Astrocyte of the cerebellum (primary cell): ENCODE measurements at regions not wholly inside any gene's neighbourhood (a gene's known extent, or its start where the extent isn't known, plus 50 kb on each side); places are given as distances from the start of the nearest gene placed in this dataset.
A peak's percentile ranks its signal among the peaks of the same experiment; 100 is the strongest.

Source experiments
- DNase-seq: peaks from one replicate; pipeline ENCODE4 v3.0.0-alpha.2; 2011; ENCODE audit warnings: low read depth
- H3K4me3 ChIP-seq: 2 replicates; pipeline ENCODE4 v1.5.1; 2011; ENCODE audit warnings: mild to moderate bottlenecking, low read depth, low read length, moderate library complexity
- in situ Hi-C: cut with HindIII; loops from 2 replicates; pipeline ENCODE4 v1.10.0; 2017; ENCODE audit warnings: low sequenced_read_pairs
- TF ChIP-seq, protein P1 (sequence below): IDR thresholded peaks from 2 replicates; pipeline ENCODE4 v1.5.1; 2012; ENCODE audit warnings: low read length, low read depth, moderate library complexity, mild to moderate bottlenecking; ENCODE audit errors: missing control alignments

DNA sequence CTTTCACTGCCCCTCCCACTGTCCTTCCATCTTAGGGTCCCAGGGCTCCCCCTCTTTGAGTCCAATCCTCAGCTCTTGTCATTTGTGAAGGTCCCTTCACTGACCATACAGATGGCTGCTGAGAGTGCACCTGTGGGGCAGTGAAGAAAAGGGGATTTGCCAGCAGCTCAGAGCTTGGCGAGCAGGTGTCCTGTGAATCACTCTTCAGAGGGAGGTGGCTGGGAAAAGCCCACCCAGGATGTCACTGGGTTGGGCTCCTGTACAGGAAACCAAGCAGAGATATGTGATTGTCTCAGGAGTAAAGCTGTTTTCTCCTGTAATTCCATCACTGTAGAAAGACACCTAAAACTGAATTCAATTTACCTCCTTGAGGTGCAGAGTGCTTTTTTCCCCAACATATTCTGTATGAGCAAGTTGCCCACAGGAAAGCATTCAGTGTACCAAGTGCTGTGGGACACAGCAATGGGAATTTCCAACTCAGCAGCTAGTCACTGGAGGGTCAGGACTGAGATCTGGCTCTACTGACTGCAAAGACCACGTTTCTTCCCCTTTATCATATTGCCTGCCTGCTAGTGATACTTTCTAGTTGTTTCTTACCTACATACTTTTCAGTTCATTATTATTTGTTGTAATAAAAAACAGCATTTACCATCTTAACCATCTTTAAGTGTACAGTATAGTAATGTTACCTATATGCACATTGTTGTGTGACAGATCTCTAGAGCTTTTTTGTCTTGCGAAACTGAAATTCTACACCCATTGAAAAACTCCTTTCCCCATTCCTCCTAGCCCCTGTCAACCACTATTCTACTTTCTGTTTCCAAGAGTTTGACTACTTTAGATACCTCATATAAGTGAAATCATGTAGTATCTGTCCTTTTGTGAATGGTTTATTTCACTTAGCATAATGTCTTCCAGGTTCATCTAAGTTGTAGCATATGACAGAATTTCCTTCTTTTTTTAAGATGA, 239.1 kb downstream of the TSN start:
- in situ Hi-C loops: no loop called here
- no peak for DNase-seq
- H3K4me3 ChIP-seq: no peak overlapping the region
- TF ChIP-seq, protein P1, sequence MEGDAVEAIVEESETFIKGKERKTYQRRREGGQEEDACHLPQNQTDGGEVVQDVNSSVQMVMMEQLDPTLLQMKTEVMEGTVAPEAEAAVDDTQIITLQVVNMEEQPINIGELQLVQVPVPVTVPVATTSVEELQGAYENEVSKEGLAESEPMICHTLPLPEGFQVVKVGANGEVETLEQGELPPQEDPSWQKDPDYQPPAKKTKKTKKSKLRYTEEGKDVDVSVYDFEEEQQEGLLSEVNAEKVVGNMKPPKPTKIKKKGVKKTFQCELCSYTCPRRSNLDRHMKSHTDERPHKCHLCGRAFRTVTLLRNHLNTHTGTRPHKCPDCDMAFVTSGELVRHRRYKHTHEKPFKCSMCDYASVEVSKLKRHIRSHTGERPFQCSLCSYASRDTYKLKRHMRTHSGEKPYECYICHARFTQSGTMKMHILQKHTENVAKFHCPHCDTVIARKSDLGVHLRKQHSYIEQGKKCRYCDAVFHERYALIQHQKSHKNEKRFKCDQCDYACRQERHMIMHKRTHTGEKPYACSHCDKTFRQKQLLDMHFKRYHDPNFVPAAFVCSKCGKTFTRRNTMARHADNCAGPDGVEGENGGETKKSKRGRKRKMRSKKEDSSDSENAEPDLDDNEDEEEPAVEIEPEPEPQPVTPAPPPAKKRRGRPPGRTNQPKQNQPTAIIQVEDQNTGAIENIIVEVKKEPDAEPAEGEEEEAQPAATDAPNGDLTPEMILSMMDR: no peak

GRCh38 chr2:121998751-121999150, 243.3 kb downstream of the TSN start:
- no peak for DNase-seq
- TF ChIP-seq, protein P1: no peak
- in situ Hi-C loops: no loop called here
- no peak overlapping the region for H3K4me3 ChIP-seq

DNA sequence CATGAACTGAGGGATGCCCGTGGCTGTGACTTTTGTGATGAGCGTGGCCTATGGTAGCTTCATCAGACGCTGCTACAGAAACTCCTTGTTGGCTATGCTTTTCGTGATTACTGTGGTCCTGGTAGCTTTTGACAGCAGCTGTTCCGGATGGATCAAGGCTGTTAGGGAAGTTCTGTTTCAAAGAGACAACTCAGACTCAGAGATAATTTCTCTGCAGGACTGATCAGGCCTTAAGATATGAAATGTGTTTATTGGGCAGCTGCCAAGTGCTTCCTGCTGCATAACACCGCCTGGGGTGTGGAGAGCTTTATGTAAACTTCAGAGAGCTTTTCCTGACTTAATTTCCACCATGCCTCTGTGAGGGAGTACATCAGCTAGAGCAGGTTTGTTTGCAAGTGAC, 243.8 kb downstream of the TSN start:
- in situ Hi-C loops: no loop called here
- H3K4me3 ChIP-seq: no peak overlapping the region
- TF ChIP-seq, protein P1: no peak
- DNase-seq: peak; percentile 11

DNA sequence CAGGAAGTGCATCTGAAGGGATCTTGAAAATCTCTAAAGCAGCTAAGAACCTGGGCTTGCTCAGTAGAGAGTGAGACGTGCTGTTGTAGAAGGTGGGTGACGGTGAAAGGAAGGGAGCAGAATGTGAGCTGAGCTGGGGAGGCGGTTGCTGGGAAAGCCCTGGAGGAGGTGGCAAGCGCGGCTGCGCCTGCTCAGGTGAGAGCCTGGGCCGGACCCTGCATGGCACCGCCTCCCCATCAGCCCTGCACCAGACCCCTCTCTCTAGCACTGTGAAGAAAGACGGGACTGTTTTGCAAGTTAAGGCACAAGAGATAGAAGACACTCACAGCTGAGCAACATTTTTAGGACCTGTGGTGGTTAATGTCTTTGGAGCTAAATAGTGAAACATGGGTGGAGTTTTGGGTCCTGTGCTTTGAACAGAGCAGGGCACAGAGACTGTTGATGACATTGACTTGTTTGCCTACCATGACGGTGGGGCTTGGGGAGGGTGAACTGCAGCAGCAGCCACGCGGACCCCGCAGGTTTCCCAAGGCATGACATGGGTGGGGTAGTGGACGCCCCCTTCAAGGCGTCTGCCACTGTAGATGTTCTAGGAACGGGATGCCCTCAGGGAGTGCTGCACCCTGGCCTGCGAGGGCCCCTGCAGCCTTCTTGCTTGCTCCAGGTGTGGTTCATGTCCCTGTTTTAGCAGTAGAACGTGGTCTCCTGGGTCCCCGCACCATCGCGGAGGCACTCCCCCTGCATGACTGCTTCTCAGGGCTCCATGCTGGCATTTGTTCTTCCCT, 245.3 kb downstream of the TSN start:
- TF ChIP-seq, protein P1: no peak

GRCh38 chr2:122001441-122001874, 246.0 kb downstream of the TSN start:
- TF ChIP-seq, protein P1: no peak
- in situ Hi-C loops: no loop called here
- DNase-seq: no peak
- H3K4me3 ChIP-seq: no peak overlapping the region

More for the DNA sequence above, 245.3 kb downstream of the TSN start:
- DNase-seq: no peak
- in situ Hi-C loops: no loop called here
- no peak overlapping the region for H3K4me3 ChIP-seq

GRCh38 chr2:122003196-122003940, 247.9 kb downstream of the TSN start:
- in situ Hi-C loops: no loop called here
- no peak overlapping the region for H3K4me3 ChIP-seq
- no peak for DNase-seq
- TF ChIP-seq, protein P1: no peak
